ENCODE measurements at regions not wholly inside any gene's neighbourhood (a gene's known extent, or its start where the extent isn't known, plus 50 kb on each side); places are given as distances from the start of the nearest gene placed in this dataset.

DNA sequence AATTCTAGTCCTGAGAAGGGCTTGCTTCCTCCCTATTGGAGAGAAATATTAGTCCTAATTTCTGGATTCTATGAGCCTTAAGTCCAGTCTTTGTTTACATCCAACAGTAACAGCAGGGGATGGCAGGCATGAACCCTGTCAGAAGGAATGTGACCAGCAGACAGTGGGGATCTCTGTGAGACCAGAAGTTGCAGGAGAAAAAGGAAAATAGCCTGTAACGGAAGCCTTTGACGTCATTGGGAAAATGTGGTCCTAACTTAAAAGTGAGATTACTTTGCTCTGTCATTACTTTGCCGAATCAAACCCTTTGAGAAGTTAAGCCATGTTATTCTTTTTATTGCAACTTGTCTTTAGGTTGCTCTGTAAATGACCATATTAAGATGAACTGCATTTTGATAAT lies 218.2 kb upstream of the PRICKLE1 start:
- no peak for TF ChIP-seq EZH2 (IDR thresholded peaks at IDR 0.05)
- TF ChIP-seq FOXP2 (optimal IDR thresholded peaks at IDR 0.05; ENCODE audit: control extremely low read depth, extremely low read length, insufficient read depth): no peak
- TF ChIP-seq POLR2AphosphoS5 (IDR thresholded peaks at IDR 0.05; ENCODE audit: borderline replicate concordance, low read depth, low read length): no peak
- H3K27ac ChIP-seq: no peak overlapping the region
- no peaks in the 10 kb centered on the region for H3K9me3 ChIP-seq (ENCODE audit: low read depth, low read length)
- H3K9ac ChIP-seq (ENCODE audit: insufficient read length): no peak overlapping the region
- no peaks in the 10 kb centered on the region for H3K36me3 ChIP-seq (ENCODE audit: insufficient read depth, low read length)
- no peak for DNase-seq (ENCODE audit: low read depth, low spot score)
- no peak overlapping the region for H3K4me3 ChIP-seq

DNA sequence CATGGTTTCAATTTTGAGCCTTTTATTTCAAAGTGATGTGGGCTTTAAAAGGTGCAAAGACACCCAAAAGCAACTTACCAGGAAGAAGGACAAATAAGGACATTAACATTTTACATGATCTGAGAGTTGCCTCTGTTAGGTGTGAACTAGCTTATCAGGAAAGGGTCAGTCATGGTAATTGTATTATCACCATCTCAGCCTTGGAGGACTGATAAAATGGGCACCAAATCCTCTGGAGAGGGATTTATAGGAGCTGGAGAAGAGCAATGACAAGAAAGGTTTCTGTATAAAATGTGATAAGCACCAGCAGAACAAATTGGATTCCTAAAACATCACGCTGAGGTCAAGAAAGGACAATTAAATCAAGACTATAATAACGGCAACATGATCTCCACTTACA lies 217.7 kb upstream of the PRICKLE1 start:
- Histone ChIP-seq H3K36me3 (ENCODE audit: insufficient read depth, low read length) (no peaks in the 10 kb centered on the region), H3K4me3 (no peak overlapping the region), H3K9me3 (ENCODE audit: low read depth, low read length) (no peaks in the 10 kb centered on the region), H3K9ac (ENCODE audit: insufficient read length) (no peak overlapping the region), H3K27ac (no peak overlapping the region)
- no peak for DNase-seq (ENCODE audit: low read depth, low spot score)
- TF ChIP-seq FOXP2 (optimal IDR thresholded peaks at IDR 0.05; ENCODE audit: control extremely low read depth, extremely low read length, insufficient read depth): no peak
- no peak for TF ChIP-seq POLR2AphosphoS5 (IDR thresholded peaks at IDR 0.05; ENCODE audit: borderline replicate concordance, low read depth, low read length)
- TF ChIP-seq EZH2 (IDR thresholded peaks at IDR 0.05): no peak

DNA sequence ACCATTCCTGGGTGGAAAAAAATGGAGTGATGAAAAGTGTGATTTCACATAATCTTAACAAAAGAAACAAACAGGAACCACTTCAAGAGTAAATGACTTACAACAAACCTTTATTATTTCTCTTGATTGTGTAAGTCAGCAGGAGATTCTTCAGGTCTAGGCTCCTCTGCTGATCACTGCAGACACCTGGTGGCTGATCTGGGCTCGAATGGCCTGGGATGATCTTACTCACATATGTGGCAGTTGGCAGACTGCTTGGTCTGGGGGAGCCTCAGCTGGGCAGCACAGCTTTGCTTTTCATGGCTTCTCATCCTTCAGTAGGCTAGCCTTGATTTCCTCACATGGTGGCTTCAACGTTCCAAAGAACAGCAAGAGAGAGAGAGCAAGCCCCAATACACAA lies 215.4 kb upstream of the PRICKLE1 start:
- no peak for TF ChIP-seq FOXP2 (optimal IDR thresholded peaks at IDR 0.05; ENCODE audit: control extremely low read depth, extremely low read length, insufficient read depth)
- no peak for TF ChIP-seq POLR2AphosphoS5 (IDR thresholded peaks at IDR 0.05; ENCODE audit: borderline replicate concordance, low read depth, low read length)
- TF ChIP-seq EZH2 (IDR thresholded peaks at IDR 0.05): no peak
- no peak overlapping the region for H3K9ac ChIP-seq (ENCODE audit: insufficient read length)
- DNase-seq (ENCODE audit: low read depth, low spot score): no peak
- no peak overlapping the region for H3K27ac ChIP-seq
- no peaks in the 10 kb centered on the region for H3K36me3 ChIP-seq (ENCODE audit: insufficient read depth, low read length)
- no peak overlapping the region for H3K4me3 ChIP-seq
- H3K9me3 ChIP-seq (ENCODE audit: low read depth, low read length): no peaks in the 10 kb centered on the region

DNA sequence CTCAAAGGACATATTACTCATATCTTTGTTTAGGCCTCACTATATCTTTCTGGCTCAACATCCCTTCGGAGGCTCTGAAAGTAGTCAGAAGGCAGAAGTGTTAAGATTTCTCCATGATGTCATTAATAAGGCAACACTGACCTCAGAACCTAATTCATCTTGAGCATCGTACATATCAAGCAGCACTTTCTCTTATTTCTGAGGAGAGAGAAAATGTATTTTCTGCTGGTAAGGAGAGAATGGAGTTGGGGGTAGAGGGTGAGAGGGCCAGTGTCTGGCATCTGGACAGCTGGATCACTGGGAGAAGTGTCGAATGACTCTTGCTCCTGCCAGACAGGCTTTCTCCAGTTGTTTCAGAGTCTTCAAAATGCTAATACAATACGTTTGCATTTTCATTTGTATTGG lies 213.2 kb upstream of the PRICKLE1 start:
- H3K27ac ChIP-seq: no peak overlapping the region
- no peak overlapping the region for H3K9ac ChIP-seq (ENCODE audit: insufficient read length)
- H3K4me3 ChIP-seq: no peak overlapping the region
- H3K36me3 ChIP-seq (ENCODE audit: insufficient read depth, low read length): no peaks in the 10 kb centered on the region
- DNase-seq (ENCODE audit: low read depth, low spot score): no peak
- no peaks in the 10 kb centered on the region for H3K9me3 ChIP-seq (ENCODE audit: low read depth, low read length)
- TF ChIP-seq FOXP2 (optimal IDR thresholded peaks at IDR 0.05; ENCODE audit: control extremely low read depth, extremely low read length, insufficient read depth): no peak
- no peak for TF ChIP-seq EZH2 (IDR thresholded peaks at IDR 0.05)
- TF ChIP-seq POLR2AphosphoS5 (IDR thresholded peaks at IDR 0.05; ENCODE audit: borderline replicate concordance, low read depth, low read length): no peak

DNA sequence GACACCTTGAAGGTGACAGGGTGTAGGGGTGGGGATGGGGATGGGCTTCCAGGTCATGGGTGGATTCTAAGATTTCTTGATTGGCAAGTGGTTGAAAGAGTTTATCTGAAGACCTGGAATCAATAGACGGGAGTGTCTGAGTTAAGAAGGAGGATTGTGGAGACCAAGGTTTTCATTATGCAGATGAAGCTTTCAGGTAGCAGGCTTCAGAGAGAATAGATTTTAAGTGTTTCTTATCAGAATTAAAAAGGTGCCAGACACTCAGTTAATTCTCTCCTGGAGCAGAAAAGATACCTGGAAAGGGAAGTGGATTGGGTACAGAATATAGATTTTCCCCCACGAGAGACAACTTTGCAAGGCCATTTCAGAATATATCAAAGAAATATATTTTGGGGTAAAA lies 211.7 kb upstream of the PRICKLE1 start:
- TF ChIP-seq FOXP2 (optimal IDR thresholded peaks at IDR 0.05; ENCODE audit: control extremely low read depth, extremely low read length, insufficient read depth) (no peak), EZH2 (IDR thresholded peaks at IDR 0.05) (no peak), POLR2AphosphoS5 (IDR thresholded peaks at IDR 0.05; ENCODE audit: borderline replicate concordance, low read depth, low read length) (no peak)
- H3K4me3 ChIP-seq: no peak overlapping the region
- no peak overlapping the region for H3K9ac ChIP-seq (ENCODE audit: insufficient read length)
- no peaks in the 10 kb centered on the region for H3K36me3 ChIP-seq (ENCODE audit: insufficient read depth, low read length)
- no peak for DNase-seq (ENCODE audit: low read depth, low spot score)
- H3K27ac ChIP-seq: no peak overlapping the region
- no peaks in the 10 kb centered on the region for H3K9me3 ChIP-seq (ENCODE audit: low read depth, low read length)

DNA sequence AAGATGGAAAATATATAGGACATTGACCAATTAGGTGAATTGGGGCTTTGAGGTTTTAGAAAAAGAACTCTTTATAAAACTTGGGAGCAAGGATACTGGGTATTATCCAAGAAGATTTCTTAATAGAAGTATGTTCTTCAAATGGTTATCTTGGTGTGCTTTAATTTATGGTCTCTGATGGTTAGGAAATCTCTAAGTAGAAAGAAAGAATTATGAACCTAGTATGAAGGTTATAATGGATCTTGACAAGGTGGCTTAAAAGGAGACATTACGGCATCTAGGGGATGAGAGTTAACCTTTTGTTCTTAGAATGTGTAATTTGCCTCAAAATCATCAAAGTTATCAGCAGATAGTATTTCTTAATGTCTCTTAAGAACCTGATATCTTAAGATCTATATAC lies 210.4 kb upstream of the PRICKLE1 start:
- Histone ChIP-seq H3K27ac (no peak overlapping the region), H3K9me3 (ENCODE audit: low read depth, low read length) (no peaks in the 10 kb centered on the region), H3K36me3 (ENCODE audit: insufficient read depth, low read length) (no peaks in the 10 kb centered on the region), H3K4me3 (no peak overlapping the region), H3K9ac (ENCODE audit: insufficient read length) (no peak overlapping the region)
- TF ChIP-seq EZH2 (IDR thresholded peaks at IDR 0.05) (no peak), POLR2AphosphoS5 (IDR thresholded peaks at IDR 0.05; ENCODE audit: borderline replicate concordance, low read depth, low read length) (no peak), FOXP2 (optimal IDR thresholded peaks at IDR 0.05; ENCODE audit: control extremely low read depth, extremely low read length, insufficient read depth) (no peak)
- DNase-seq (ENCODE audit: low read depth, low spot score): no peak

DNA sequence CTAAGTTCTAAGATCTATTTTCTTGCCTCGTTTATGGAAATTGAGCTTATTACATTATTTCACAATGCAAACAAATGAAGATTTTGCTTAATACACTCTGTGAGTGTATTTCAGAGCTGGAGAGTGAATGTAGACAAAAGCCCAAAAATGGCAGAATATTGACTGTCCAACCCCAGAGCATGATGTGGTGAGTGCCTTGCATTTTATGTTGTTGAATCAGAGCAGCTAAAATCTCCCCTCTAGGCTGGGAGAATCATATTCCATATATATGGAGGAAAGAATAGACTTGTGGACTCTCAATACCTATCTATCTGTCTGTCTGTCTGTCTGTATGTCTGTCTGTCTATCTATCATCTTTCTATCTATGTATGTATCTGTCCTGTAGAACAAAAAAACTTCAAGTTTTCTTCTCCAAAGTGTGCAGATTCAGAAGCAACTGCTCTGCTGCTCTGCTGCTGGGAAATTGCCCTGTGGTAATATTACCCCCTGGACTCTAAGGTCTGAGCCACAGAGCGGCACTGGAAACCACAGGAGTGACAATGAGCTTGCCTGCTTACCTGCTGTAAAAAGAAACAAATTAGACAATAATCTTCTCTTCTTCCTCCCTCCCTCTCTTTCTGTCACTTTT lies 209.4 kb upstream of the PRICKLE1 start:
- Histone ChIP-seq H3K9ac (ENCODE audit: insufficient read length) (no peak overlapping the region), H3K27ac (no peak overlapping the region), H3K4me3 (no peak overlapping the region), H3K9me3 (ENCODE audit: low read depth, low read length) (no peaks in the 10 kb centered on the region), H3K36me3 (ENCODE audit: insufficient read depth, low read length) (no peaks in the 10 kb centered on the region)
- DNase-seq (ENCODE audit: low read depth, low spot score): no peak
- no peak for TF ChIP-seq POLR2AphosphoS5 (IDR thresholded peaks at IDR 0.05; ENCODE audit: borderline replicate concordance, low read depth, low read length)
- no peak for TF ChIP-seq FOXP2 (optimal IDR thresholded peaks at IDR 0.05; ENCODE audit: control extremely low read depth, extremely low read length, insufficient read depth)
- TF ChIP-seq EZH2 (IDR thresholded peaks at IDR 0.05): no peak

DNA sequence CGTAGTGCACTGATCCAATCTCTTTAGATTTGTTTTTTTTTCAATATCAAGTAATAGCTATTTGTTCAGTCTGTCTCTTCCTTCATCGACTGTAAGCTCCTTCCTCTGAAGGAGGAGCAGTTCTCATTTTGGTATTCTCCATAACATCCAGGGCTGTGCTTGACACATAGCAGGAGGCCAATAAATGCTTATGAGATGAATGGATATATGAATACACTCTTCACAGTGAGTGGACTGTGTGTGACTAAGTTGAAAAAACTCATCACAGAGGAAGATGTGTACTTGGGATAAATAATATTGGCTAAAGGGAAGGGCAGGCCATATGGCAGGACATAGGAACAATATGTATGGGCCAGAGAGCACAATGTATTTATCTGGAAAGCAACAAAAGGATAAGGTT lies 205.3 kb upstream of the PRICKLE1 start:
- Histone ChIP-seq H3K27ac (no peak overlapping the region), H3K9ac (ENCODE audit: insufficient read length) (no peak overlapping the region), H3K9me3 (ENCODE audit: low read depth, low read length) (no peaks in the 10 kb centered on the region), H3K36me3 (ENCODE audit: insufficient read depth, low read length) (no peaks in the 10 kb centered on the region), H3K4me3 (no peak overlapping the region)
- DNase-seq (ENCODE audit: low read depth, low spot score): no peak
- TF ChIP-seq FOXP2 (optimal IDR thresholded peaks at IDR 0.05; ENCODE audit: control extremely low read depth, extremely low read length, insufficient read depth): no peak
- no peak for TF ChIP-seq POLR2AphosphoS5 (IDR thresholded peaks at IDR 0.05; ENCODE audit: borderline replicate concordance, low read depth, low read length)
- no peak for TF ChIP-seq EZH2 (IDR thresholded peaks at IDR 0.05)

DNA sequence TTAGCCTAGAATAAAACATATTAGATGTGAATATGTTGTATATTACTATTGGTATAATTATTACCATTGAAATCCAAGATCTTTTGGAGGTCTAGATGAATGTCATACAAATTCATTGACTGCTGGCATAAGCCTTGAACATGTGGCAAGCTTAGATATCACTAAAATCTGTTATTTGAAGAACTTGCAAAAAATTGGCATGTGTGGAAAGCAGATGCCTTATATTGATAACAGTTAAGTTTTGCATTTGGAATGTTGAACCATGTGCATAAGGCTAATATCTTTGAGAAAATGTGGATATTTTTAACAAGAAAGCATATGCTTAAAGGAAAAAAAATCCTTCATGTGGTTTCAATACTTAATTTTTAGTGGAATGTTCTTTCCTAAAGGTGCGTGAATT lies 203.6 kb upstream of the PRICKLE1 start:
- Histone ChIP-seq H3K9me3 (ENCODE audit: low read depth, low read length) (no peaks in the 10 kb centered on the region), H3K36me3 (ENCODE audit: insufficient read depth, low read length) (no peaks in the 10 kb centered on the region), H3K9ac (ENCODE audit: insufficient read length) (no peak overlapping the region), H3K27ac (no peak overlapping the region), H3K4me3 (no peak overlapping the region)
- no peak for DNase-seq (ENCODE audit: low read depth, low spot score)
- no peak for TF ChIP-seq EZH2 (IDR thresholded peaks at IDR 0.05)

Data from SK-N-MC (cell line).